ENCODE measurements at regions not wholly inside any gene's neighbourhood (a gene's known extent, or its start where the extent isn't known, plus 50 kb on each side); places are given as distances from the start of the nearest gene placed in this dataset.
"Not testable (repeated sequence)": the region's sequence is repeated elsewhere in the genome, so short reads cannot be mapped to it uniquely, and the experiment has no call there.

GRCh38 chr1:146287881-146288280, 59.1 kb upstream of the NOTCH2NLA start:
- not testable (repeated sequence) for ATAC-seq (ENCODE audit: insufficient number of reproducible peaks, low FRiP score, low read depth); H3K4me1 ChIP-seq (ENCODE audit: control insufficient read depth in 1 of 2, low read depth in 2 of 2); H3K36me3 ChIP-seq; DNase-seq (ENCODE audit: low spot score); H3K27ac ChIP-seq; H3K27me3 ChIP-seq (replicated peaks; ENCODE audit: insufficient read depth); H3K9me3 ChIP-seq; H3K4me3 ChIP-seq

- DNase-seq (ENCODE audit: low spot score); ATAC-seq (ENCODE audit: insufficient number of reproducible peaks, low FRiP score, low read depth): not testable (repeated sequence)
Measured at GRCh38 chr1:146284760-146285159, 55.9 kb upstream of the NOTCH2NLA start.

GRCh38 chr1:146283527-146283880, 54.7 kb upstream of the NOTCH2NLA start:
- H3K27ac ChIP-seq; H3K4me3 ChIP-seq; ATAC-seq (ENCODE audit: insufficient number of reproducible peaks, low FRiP score, low read depth); H3K4me1 ChIP-seq (ENCODE audit: control insufficient read depth in 1 of 2, low read depth in 2 of 2); DNase-seq (ENCODE audit: low spot score); H3K36me3 ChIP-seq; H3K27me3 ChIP-seq (replicated peaks; ENCODE audit: insufficient read depth); H3K9me3 ChIP-seq: not testable (repeated sequence)

More at GRCh38 chr1:146284760-146285159, 55.9 kb upstream of the NOTCH2NLA start:
- H3K9me3 ChIP-seq; H3K27ac ChIP-seq; H3K36me3 ChIP-seq; H3K4me3 ChIP-seq; H3K27me3 ChIP-seq (replicated peaks; ENCODE audit: insufficient read depth); H3K4me1 ChIP-seq (ENCODE audit: control insufficient read depth in 1 of 2, low read depth in 2 of 2): not testable (repeated sequence)

- H3K4me3 ChIP-seq; ATAC-seq (ENCODE audit: insufficient number of reproducible peaks, low FRiP score, low read depth); DNase-seq (ENCODE audit: low spot score); H3K36me3 ChIP-seq; H3K9me3 ChIP-seq; H3K27me3 ChIP-seq (replicated peaks; ENCODE audit: insufficient read depth); H3K27ac ChIP-seq; H3K4me1 ChIP-seq (ENCODE audit: control insufficient read depth in 1 of 2, low read depth in 2 of 2): not testable (repeated sequence)
Measured at GRCh38 chr1:146282807-146283526, 54.1 kb upstream of the NOTCH2NLA start.

GRCh38 chr1:146281522-146281921, 52.7 kb upstream of the NOTCH2NLA start:
- H3K4me1 ChIP-seq (ENCODE audit: control insufficient read depth in 1 of 2, low read depth in 2 of 2); H3K27me3 ChIP-seq (replicated peaks; ENCODE audit: insufficient read depth); H3K36me3 ChIP-seq; H3K27ac ChIP-seq; ATAC-seq (ENCODE audit: insufficient number of reproducible peaks, low FRiP score, low read depth); H3K9me3 ChIP-seq; DNase-seq (ENCODE audit: low spot score); H3K4me3 ChIP-seq: not testable (repeated sequence)

GRCh38 chr1:146278758-146279157, 49.9 kb upstream of the NOTCH2NLA start:
- H3K4me3 ChIP-seq; H3K9me3 ChIP-seq; H3K4me1 ChIP-seq (ENCODE audit: control insufficient read depth in 1 of 2, low read depth in 2 of 2); ATAC-seq (ENCODE audit: insufficient number of reproducible peaks, low FRiP score, low read depth); H3K36me3 ChIP-seq; H3K27me3 ChIP-seq (replicated peaks; ENCODE audit: insufficient read depth); DNase-seq (ENCODE audit: low spot score); H3K27ac ChIP-seq: not testable (repeated sequence)

Data from thoracic aorta (tissue), 2 donors.